ENCODE measurements at regions not wholly inside any gene's neighbourhood (a gene's known extent, or its start where the extent isn't known, plus 50 kb on each side); places are given as distances from the start of the nearest gene placed in this dataset.

- Histone ChIP-seq H3K9me3 (no peaks in the 10 kb centered on the region), H3K27me3 (no peaks in the 10 kb centered on the region)
- DNase-seq (ENCODE audit: low spot score): no peak
Observed at GRCh38 chr9:126114850-126115460, 211.7 kb upstream of the MVB12B start.

GRCh38 chr9:126116351-126117157, 210.1 kb upstream of the MVB12B start:
- H3K27me3 ChIP-seq: no peaks in the 10 kb centered on the region
- H3K4me1 ChIP-seq: no peaks in the 10 kb centered on the region
- H3K9me3 ChIP-seq: no peaks in the 10 kb centered on the region
- no peak overlapping the region for H3K4me3 ChIP-seq
- H3K36me3 ChIP-seq: no peaks in the 10 kb centered on the region
- TF ChIP-seq, protein P1, sequence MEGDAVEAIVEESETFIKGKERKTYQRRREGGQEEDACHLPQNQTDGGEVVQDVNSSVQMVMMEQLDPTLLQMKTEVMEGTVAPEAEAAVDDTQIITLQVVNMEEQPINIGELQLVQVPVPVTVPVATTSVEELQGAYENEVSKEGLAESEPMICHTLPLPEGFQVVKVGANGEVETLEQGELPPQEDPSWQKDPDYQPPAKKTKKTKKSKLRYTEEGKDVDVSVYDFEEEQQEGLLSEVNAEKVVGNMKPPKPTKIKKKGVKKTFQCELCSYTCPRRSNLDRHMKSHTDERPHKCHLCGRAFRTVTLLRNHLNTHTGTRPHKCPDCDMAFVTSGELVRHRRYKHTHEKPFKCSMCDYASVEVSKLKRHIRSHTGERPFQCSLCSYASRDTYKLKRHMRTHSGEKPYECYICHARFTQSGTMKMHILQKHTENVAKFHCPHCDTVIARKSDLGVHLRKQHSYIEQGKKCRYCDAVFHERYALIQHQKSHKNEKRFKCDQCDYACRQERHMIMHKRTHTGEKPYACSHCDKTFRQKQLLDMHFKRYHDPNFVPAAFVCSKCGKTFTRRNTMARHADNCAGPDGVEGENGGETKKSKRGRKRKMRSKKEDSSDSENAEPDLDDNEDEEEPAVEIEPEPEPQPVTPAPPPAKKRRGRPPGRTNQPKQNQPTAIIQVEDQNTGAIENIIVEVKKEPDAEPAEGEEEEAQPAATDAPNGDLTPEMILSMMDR (IDR thresholded peaks at IDR 0.05): no peak
- peak; percentile 28 for DNase-seq (ENCODE audit: low spot score)
- H3K27ac ChIP-seq: no peak overlapping the region

More at GRCh38 chr9:126114850-126115460, 211.7 kb upstream of the MVB12B start:
- TF ChIP-seq, protein P1 (IDR thresholded peaks at IDR 0.05): no peak
- H3K4me1 ChIP-seq: no peaks in the 10 kb centered on the region
- H3K4me3 ChIP-seq: no peak overlapping the region
- no peaks in the 10 kb centered on the region for H3K36me3 ChIP-seq
- no peak overlapping the region for H3K27ac ChIP-seq

- H3K4me3 ChIP-seq: no peak overlapping the region
- H3K4me1 ChIP-seq: no peaks in the 10 kb centered on the region
- H3K27me3 ChIP-seq: no peaks in the 10 kb centered on the region
- no peaks in the 10 kb centered on the region for H3K9me3 ChIP-seq
- no peak overlapping the region for H3K27ac ChIP-seq
- DNase-seq (ENCODE audit: low spot score): no peak
- TF ChIP-seq, protein P1 (IDR thresholded peaks at IDR 0.05): no peak
- no peaks in the 10 kb centered on the region for H3K36me3 ChIP-seq
Observed at GRCh38 chr9:126117158-126117425, 209.5 kb upstream of the MVB12B start.

GRCh38 chr9:126117631-126118030, 209.0 kb upstream of the MVB12B start:
- H3K27me3 ChIP-seq: no peaks in the 10 kb centered on the region
- DNase-seq (ENCODE audit: low spot score): peak; percentile 23
- no peaks in the 10 kb centered on the region for H3K4me1 ChIP-seq
- H3K9me3 ChIP-seq: no peaks in the 10 kb centered on the region
- TF ChIP-seq, protein P1 (IDR thresholded peaks at IDR 0.05): no peak
- no peak overlapping the region for H3K4me3 ChIP-seq
- H3K27ac ChIP-seq: no peak overlapping the region
- H3K36me3 ChIP-seq: no peaks in the 10 kb centered on the region

DNA sequence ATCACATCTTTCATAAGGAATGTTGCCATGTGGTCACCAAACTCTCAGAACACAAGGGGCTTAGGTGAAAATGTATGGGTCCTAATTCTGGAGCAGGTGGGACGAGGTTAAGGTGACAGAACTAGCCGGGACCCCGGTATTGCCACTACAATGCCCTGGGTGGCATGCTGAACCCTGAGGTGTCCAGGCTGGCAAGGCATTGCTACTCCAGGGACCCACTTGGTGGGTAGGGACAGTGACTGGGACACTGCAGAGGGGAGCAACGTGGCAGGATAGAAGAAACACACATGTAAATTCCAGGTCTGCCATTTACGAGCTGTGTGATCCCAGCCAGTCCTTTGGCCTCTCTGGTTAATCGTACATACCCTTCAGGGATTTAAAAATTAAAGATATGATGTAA, 206.9 kb upstream of the MVB12B start:
- Histone ChIP-seq H3K36me3 (no peaks in the 10 kb centered on the region), H3K27me3 (no peaks in the 10 kb centered on the region), H3K27ac (no peak overlapping the region), H3K4me3 (no peak overlapping the region), H3K4me1 (no peaks in the 10 kb centered on the region), H3K9me3 (no peaks in the 10 kb centered on the region)
- TF ChIP-seq, protein P1 (IDR thresholded peaks at IDR 0.05): no peak
- DNase-seq (ENCODE audit: low spot score): no peak

All from right atrium auricular region (tissue), 2 donors.